Activated CD8-positive, alpha-beta T cell treated with anti-CD3 and anti-CD28 coated beads, Interleukin-2, amount 10 ng/mL, durations not matched to agents 7 days and 5 days (primary cell): ENCODE measurements at regions not wholly inside any gene's neighbourhood (a gene's known extent, or its start where the extent isn't known, plus 50 kb on each side); places are given as distances from the start of the nearest gene placed in this dataset.

ENCODE experiments used
- ATAC-seq: fragments of 150-1000 bp; cut with Tn5 transposase; one replicate; pipeline ENCODE4 v1.10.0; 2021; ENCODE audit warnings: moderate library complexity
- CTCF ChIA-PET: fragments of 350-600 bp; sonication (Branson Sonifier 250); formaldehyde crosslinking; loops from one replicate; lab custom pipeline; 2021; ENCODE audit warnings: antibody characterized with exemption; lab: Charles Lee
- POLR2A ChIA-PET: fragments of 350-600 bp; sonication (Branson Sonifier 250); formaldehyde crosslinking; loops from one replicate; lab custom pipeline; 2021; ENCODE audit warnings: antibody characterized with exemption; lab: Charles Lee
- DNase-seq: peaks from one replicate; pipeline ENCODE4 v3.0.0-alpha.2; 2020
- H3K27ac Mint-ChIP-seq: one replicate; pipeline ENCODE4 v1.8.0; 2021; ENCODE audit warnings: mild to moderate bottlenecking, mixed read lengths
- H3K27me3 Mint-ChIP-seq: one replicate; pipeline ENCODE4 v1.8.0; 2021; ENCODE audit warnings: low read depth, mixed read lengths
- H3K36me3 Mint-ChIP-seq: one replicate; pipeline ENCODE4 v1.8.0; 2021; ENCODE audit warnings: low read depth, mixed read lengths
- H3K4me1 Mint-ChIP-seq: one replicate; pipeline ENCODE4 v1.8.0; 2021; ENCODE audit warnings: low read depth, mixed read lengths
- H3K4me3 Mint-ChIP-seq: one replicate; pipeline ENCODE4 v1.8.0; 2021; ENCODE audit warnings: mild to moderate bottlenecking, mixed read lengths
- H3K9me3 Mint-ChIP-seq: one replicate; pipeline ENCODE4 v1.8.0; 2022; ENCODE audit warnings: mixed read lengths; ENCODE audit not compliant: insufficient read depth

DNA sequence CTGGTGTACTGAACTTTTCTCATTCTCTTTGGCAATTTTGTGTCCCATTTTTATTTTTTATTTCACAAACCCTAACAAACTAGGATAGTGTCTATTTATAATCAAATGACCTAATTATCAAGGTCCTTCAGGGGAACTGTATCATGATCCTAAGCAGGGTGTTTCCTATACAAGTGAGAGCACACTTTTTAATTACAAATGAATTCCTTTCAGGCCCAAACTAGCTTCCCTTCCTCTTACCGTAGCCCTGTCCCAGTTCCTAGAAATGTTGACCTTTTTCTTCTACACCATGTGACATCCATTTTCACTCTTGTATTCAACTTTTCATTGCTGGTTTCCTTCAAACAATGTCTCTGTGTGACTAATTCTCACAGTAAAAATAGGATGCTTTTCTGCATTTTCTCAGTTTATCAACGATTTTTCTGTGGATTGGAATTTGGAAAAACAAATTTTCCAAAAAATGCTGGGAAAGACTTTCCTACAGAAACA, 411.4 kb downstream of the CCDC91 start:
- DNase-seq: no peak
- Mint-ChIP-seq H3K4me3 (no peak overlapping the region), H3K9me3 (no peaks in the 10 kb centered on the region), H3K36me3 (no peaks in the 10 kb centered on the region), H3K4me1 (no peaks in the 10 kb centered on the region), H3K27me3 (no peaks in the 10 kb centered on the region), H3K27ac (no peak overlapping the region)
- POLR2A ChIA-PET: no interaction called here
- no peak for ATAC-seq
- CTCF ChIA-PET: no interaction called here

DNA sequence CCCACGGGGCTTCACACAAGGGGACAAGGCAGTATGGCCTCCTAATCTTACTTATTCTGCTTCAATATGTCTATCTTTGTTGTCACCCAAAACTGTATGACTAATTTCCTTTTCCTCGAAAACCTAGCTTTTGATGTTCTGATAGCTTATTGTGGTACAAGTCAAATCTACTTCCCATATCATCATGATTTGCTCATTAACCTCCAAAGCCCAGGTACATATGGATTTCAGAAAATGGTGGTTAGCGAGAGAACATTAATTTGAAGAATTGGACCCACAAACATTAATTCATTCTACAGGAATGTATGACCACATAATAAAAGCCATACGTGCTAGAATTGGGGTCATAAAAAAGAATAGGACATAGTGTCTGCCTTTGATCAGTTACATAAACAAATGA, 412.5 kb downstream of the CCDC91 start:
- Mint-ChIP-seq H3K27ac (no peak overlapping the region), H3K36me3 (no peaks in the 10 kb centered on the region), H3K4me3 (no peak overlapping the region), H3K27me3 (no peaks in the 10 kb centered on the region), H3K4me1 (no peaks in the 10 kb centered on the region), H3K9me3 (peaks cover 7% of the 10 kb centered on the region)
- CTCF ChIA-PET: no interaction called here
- ATAC-seq (no peak), DNase-seq (no peak)
- POLR2A ChIA-PET: no interaction called here

DNA sequence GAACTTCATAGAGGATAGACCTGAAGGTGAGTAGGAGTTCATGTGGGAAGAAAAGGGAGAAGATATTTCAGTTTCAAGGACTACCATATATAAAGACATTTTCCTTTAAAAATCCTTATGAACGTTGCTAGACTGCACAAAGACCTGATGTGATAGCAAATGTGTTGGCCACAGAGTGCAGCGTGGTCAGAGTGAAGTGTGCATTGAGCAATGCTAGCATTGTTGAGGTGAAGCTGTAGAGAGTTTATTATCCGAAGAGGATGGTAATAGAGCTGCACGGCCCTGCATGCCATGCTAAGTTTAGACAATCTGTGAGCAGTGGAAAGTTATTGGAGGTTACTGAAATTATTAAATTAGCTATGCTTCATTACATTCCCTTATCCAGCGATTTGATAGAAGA, 413.0 kb downstream of the CCDC91 start:
- Mint-ChIP-seq H3K27ac (no peak overlapping the region), H3K36me3 (no peaks in the 10 kb centered on the region), H3K4me3 (no peak overlapping the region), H3K9me3 (peaks cover 7% of the 10 kb centered on the region), H3K4me1 (no peaks in the 10 kb centered on the region), H3K27me3 (no peaks in the 10 kb centered on the region)
- ChIA-PET POLR2A (no interaction called here), CTCF (no interaction called here)
- DNase-seq (no peak), ATAC-seq (no peak)

DNA sequence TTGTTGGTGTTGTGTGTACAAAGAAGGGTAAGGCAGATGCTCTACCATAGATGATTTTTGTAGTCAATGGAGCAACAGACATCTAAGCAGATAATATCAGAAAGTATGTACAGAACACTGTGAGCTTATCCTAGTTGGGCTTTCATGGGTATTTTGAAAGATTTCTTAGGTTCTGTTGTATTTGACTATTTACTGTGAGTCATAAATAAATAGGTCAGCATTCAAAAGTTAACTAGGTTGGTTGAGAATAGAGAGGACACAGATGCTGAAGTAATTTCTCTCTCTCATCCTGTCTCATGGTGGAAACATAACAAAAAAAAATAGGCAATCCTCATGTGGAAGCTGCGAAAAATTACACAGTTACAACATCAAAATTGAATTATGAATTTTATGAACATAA, 413.5 kb downstream of the CCDC91 start:
- POLR2A ChIA-PET: no interaction called here
- Mint-ChIP-seq H3K27ac (no peak overlapping the region), H3K36me3 (no peaks in the 10 kb centered on the region), H3K4me1 (no peaks in the 10 kb centered on the region), H3K27me3 (no peaks in the 10 kb centered on the region), H3K4me3 (no peak overlapping the region), H3K9me3 (peaks cover 7% of the 10 kb centered on the region)
- ATAC-seq (no peak), DNase-seq (no peak)
- CTCF ChIA-PET: no interaction called here

DNA sequence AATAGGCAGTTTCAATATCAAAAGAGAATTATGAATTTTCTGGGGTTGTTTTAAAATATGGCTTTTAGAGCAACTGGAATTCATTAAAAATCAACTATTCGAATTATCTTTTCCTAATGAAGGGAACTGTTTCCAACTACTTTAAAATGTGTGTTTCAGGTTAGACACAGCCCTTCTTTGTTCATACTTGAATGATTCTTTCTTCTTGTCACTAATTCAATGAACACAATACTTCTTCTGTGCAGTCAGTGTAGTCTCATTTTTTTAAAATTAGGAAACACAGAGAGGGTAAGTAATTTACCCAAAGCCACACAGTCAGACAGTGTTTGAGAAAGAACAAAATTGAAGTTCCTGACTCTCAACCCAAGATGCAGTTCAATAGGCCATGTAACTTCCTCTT, 414.0 kb downstream of the CCDC91 start:
- ATAC-seq: no peak
- H3K4me1 Mint-ChIP-seq: no peaks in the 10 kb centered on the region

DNA sequence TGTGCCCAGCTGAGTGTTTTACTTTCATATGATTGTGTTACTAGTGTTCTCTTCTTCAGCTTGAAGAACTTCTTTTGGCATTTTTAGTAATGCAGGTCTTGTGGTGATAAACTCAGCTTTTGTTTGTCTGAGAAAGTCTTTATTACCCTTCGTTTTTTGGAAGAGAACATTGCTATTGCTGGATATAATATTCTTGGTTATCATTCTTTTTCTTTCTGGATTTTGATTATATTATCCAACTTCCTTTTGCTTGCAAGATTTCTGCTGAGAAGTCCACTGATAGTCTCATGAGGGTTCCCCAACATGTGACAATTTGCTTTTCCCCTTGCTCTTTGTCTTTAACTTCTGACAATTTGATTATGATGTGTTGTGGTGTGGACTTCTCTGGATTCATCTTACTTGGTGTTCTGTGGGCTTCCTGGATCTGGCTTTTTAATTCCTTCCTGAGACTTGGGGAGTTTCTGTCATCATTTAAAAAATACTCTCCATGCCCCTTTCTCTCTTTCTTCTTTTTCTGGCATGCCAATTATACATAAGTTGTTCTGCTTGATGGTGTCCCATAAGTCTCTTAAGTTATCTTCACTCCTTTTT, 416.8 kb downstream of the CCDC91 start:
- H3K4me3 Mint-ChIP-seq: no peak overlapping the region
- no peaks in the 10 kb centered on the region for H3K36me3 Mint-ChIP-seq
- H3K9me3 Mint-ChIP-seq: peaks cover 7% of the 10 kb centered on the region
- no peaks in the 10 kb centered on the region for H3K27me3 Mint-ChIP-seq
- no peaks in the 10 kb centered on the region for H3K4me1 Mint-ChIP-seq
- H3K27ac Mint-ChIP-seq: no peak overlapping the region
- no peak for DNase-seq
- CTCF ChIA-PET: no interaction called here
- POLR2A ChIA-PET: no interaction called here
- ATAC-seq: no peak

More for the DNA sequence above, 414.0 kb downstream of the CCDC91 start:
- Mint-ChIP-seq H3K4me3 (no peak overlapping the region), H3K27me3 (no peaks in the 10 kb centered on the region), H3K9me3 (peaks cover 7% of the 10 kb centered on the region), H3K27ac (no peak overlapping the region), H3K36me3 (no peaks in the 10 kb centered on the region)
- POLR2A ChIA-PET: no interaction called here
- DNase-seq: no peak
- CTCF ChIA-PET: no interaction called here

DNA sequence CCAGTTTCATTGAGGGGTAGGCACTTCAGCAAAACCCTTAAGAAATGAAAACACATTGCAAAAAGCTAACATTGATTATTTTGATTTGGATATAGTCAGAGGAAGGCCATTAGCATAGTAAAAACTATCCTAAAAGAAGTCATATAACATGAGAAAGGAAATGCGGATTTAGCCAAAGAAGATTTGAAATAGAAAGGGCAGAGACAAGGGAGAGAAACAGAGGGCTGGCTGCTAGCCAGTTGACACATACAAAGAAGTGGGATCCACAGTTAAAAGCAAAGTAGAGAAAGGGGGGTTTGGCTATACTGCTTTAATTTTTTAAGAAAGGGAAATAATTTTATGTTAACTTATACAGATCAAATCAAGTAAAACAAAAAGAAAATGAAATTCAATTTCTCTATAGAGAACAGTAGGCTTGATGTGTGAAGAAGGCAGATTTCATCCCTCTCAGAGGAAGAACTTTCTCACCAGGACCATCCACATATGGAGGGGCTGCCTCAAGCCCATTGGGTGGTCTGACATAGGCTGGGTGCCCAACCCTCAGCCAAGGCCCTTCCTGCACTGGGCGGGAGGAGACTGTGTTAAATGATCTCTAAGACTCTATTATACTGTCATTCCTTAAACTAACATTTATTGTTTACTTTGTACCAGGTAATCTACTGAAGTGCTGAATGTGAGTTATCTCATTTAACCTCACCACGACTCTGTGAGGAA, 420.3 kb downstream of the CCDC91 start:
- Mint-ChIP-seq H3K36me3 (no peaks in the 10 kb centered on the region), H3K27ac (no peak overlapping the region), H3K4me1 (no peaks in the 10 kb centered on the region), H3K27me3 (no peaks in the 10 kb centered on the region), H3K4me3 (no peak overlapping the region), H3K9me3 (peaks cover 7% of the 10 kb centered on the region)
- ChIA-PET POLR2A (no interaction called here), CTCF (no interaction called here)
- DNase-seq (no peak), ATAC-seq (no peak)

DNA sequence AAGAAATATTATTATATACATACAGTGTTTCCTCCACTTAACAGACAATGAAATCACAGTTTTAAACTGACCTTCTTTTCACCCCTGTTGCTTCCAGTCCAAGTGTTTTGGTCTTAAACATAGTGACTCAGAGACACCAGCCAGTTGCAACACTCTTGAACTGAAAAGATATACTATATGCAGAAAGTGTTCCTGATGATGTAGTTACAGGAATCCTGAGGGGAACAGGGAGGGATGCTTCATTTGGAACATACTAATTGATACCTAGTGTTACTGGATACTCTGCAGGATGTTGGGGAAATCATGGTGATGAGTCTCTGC, 420.8 kb downstream of the CCDC91 start:
- ChIA-PET POLR2A (no interaction called here), CTCF (no interaction called here)
- no peaks in the 10 kb centered on the region for H3K4me1 Mint-ChIP-seq
- H3K4me3 Mint-ChIP-seq: no peak overlapping the region
- H3K27ac Mint-ChIP-seq: no peak overlapping the region
- H3K9me3 Mint-ChIP-seq: peaks cover 7% of the 10 kb centered on the region
- ATAC-seq (no peak), DNase-seq (no peak)
- H3K27me3 Mint-ChIP-seq: no peaks in the 10 kb centered on the region
- H3K36me3 Mint-ChIP-seq: no peaks in the 10 kb centered on the region

DNA sequence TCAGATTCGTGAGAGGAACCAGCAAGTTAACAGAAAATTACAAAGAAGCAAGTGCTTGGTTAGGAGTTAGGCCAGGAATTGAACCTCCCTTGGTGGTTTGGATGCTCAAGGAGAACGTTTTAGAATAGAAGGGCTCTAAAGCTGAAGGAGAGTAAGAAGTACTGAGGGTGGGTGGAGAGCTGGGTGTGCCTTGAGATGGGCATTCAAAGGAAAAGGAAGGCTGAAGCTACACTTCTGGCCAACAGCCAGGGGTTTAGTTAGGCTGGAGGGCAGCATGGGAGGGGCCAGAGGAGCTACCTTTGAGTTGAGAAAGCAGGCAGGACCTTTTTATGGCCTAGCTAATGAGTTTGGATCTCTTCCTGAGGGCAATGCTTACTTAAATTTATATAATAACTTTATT, 421.2 kb downstream of the CCDC91 start:
- Mint-ChIP-seq H3K4me3 (no peak overlapping the region), H3K27me3 (no peaks in the 10 kb centered on the region), H3K4me1 (no peaks in the 10 kb centered on the region), H3K36me3 (no peaks in the 10 kb centered on the region), H3K9me3 (peaks cover 7% of the 10 kb centered on the region), H3K27ac (no peak overlapping the region)
- ChIA-PET CTCF (no interaction called here), POLR2A (interaction anchor here (0.8 kb wide), 1 partner anchor 45 kb away, joined by 3 read pairs; no protein-coding TSS in a partner anchor)
- ATAC-seq (no peak), DNase-seq (no peak)

DNA sequence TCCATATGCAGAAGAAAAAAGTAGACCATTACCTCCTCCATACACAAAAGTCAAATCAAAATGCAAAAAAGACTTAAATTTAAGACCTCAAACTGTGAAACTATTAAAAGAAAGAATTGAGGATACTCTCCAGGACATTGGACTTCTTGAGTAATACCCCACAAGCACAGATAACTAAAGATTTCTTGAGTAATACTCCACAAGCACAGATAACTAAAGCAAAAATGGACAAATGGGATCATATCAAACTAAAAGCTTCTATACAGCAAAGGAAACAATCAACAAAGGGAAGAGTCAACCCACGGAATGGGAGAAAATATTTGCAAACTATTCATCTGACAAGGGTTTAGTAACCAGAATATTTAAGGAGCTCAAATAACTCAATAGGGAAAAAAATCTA, 427.9 kb downstream of the CCDC91 start:
- POLR2A ChIA-PET: no interaction called here
- Mint-ChIP-seq H3K36me3 (no peaks in the 10 kb centered on the region), H3K27ac (no peak overlapping the region), H3K4me1 (no peaks in the 10 kb centered on the region), H3K9me3 (no peaks in the 10 kb centered on the region), H3K4me3 (no peak overlapping the region), H3K27me3 (no peaks in the 10 kb centered on the region)
- ATAC-seq (no peak), DNase-seq (no peak)
- CTCF ChIA-PET: no interaction called here

DNA sequence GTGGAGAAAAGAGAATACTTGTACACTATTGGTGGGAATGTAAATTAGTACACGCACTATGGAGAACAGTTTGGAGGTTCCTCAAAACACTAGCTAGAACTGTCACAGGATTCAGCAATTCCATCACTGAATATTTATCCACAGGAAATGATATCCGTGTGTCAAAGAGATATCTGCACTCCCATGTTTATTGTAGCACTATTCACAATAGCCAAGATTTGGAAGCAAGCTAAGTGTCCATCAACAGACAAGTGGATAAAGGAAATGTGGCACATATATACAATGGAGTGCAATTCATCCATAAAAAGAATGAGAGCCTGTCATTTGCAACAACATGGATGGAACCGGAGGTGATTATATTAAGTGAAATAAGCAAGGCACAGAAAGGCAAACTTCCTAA, 428.5 kb downstream of the CCDC91 start:
- POLR2A ChIA-PET: no interaction called here

DNA sequence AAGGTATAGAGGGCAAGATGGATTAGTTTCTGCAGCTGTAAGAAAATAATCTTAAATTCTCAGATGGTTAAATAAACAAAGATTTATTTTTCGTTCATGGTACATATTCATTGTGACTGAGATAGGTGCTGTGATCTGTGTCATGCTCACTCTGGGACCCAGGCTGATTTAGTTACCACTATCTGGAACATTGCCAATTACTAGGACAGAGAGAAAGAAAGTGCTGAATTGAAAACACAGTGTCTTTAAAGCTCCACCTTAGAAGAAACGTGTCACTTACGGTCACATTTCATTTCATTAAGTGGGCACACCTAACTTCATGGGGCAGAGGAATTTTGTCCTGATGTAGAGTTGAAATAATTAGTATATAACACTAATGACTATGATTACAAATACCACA, 430.0 kb downstream of the CCDC91 start:
- Mint-ChIP-seq H3K27me3 (no peaks in the 10 kb centered on the region), H3K9me3 (no peaks in the 10 kb centered on the region), H3K4me1 (no peaks in the 10 kb centered on the region), H3K27ac (no peak overlapping the region), H3K4me3 (no peak overlapping the region), H3K36me3 (no peaks in the 10 kb centered on the region)
- ATAC-seq (no peak), DNase-seq (no peak)
- ChIA-PET CTCF (no interaction called here), POLR2A (no interaction called here)

More for the DNA sequence above, 428.5 kb downstream of the CCDC91 start:
- Mint-ChIP-seq H3K4me1 (no peaks in the 10 kb centered on the region), H3K27me3 (no peaks in the 10 kb centered on the region), H3K9me3 (no peaks in the 10 kb centered on the region), H3K27ac (no peak overlapping the region), H3K4me3 (no peak overlapping the region), H3K36me3 (no peaks in the 10 kb centered on the region)
- ATAC-seq: no peak
- DNase-seq: no peak
- CTCF ChIA-PET: no interaction called here

DNA sequence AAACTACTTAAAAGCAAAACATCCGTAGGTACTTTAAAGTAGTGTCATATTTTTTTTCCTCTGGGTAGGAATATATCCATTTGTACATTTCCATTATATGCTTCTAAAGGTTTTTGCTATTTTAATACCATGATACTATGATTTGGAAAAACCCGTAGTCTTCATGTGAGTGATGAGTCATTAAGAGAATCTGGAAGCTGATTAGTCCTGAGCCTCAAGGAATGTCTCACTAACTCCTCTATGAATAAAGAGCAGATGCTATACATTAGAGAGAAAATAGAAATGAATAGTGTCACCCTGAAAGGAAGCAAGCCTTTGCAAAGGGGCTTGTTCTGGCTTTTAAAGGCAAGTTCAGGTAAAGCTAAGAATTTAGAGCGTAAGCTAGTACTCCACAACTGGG, 432.1 kb downstream of the CCDC91 start:
- DNase-seq (no peak), ATAC-seq (no peak)
- CTCF ChIA-PET: no interaction called here
- no peaks in the 10 kb centered on the region for H3K27me3 Mint-ChIP-seq
- H3K4me3 Mint-ChIP-seq: no peak overlapping the region
- no peak overlapping the region for H3K27ac Mint-ChIP-seq
- H3K36me3 Mint-ChIP-seq: no peaks in the 10 kb centered on the region
- POLR2A ChIA-PET: no interaction called here
- no peaks in the 10 kb centered on the region for H3K4me1 Mint-ChIP-seq
- no peaks in the 10 kb centered on the region for H3K9me3 Mint-ChIP-seq
